RPMI8226 (cell line): ENCODE measurements at regions not wholly inside any gene's neighbourhood (a gene's known extent, or its start where the extent isn't known, plus 50 kb on each side); places are given as distances from the start of the nearest gene placed in this dataset.
"Not testable (repeated sequence)": the region's sequence is repeated elsewhere in the genome, so short reads cannot be mapped to it uniquely, and the experiment has no call there.

Source experiments
- DNase-seq: peaks from one replicate; pipeline ENCODE4 v3.0.0-alpha.2; 2015

DNA sequence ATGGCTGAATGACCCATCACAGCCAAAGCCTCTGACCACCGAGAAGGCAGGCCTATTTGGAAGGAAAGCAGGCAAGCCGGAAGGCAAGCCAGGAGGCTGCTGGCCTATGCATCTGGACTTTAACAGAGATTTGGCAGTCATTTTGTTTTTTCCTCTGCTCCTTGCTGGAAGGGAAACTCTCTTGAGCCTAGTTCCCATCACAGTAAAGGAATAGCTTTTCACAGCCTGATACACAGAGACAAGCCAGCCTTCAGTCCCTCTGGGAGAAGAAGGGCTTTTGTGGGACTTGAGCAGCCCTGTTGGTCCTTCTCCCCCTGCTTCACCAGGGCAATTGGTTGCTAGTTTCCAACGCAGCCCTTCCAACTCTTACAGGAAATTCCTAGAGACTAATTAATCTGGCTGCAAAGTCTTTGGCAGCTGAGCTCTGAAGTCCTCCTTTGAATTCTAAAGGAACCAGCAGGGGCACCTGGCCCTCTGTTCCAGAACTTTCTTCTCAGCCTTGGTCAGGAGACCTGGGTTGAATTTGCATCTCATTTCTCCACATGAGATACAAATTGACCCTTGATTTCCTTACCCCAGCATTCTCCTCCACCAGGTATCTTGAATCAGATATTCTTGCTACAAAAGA is 157.3 kb upstream of the EPB41L4A start:
- no peak for DNase-seq

DNA sequence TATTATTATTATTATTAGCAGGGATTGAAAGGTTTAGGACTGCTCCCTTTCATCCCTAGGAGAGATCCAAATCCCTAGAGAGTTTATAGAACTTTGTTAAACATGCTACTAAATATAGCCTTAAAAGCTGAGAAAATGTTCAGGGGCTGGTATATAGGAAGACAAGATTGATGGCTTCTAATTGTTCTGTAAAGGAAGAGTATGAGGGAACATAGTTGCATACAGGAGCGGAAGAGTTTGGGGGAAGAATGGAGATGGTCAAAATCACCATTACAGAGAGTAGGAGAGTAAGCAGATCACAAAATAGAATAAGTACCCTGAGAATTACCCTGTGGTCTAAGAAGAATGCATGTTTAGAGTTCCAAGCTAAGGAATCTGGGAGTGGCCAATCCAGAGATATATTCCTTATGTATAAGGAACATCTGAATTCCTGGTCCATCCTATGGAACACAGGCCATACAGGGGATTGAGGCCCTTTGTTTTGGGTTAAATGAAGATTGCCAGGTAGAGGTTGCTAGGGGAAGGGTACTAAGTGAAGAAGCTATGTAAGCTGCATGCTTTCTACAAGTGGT is 158.0 kb upstream of the APC start:
- DNase-seq, result no peak

DNA sequence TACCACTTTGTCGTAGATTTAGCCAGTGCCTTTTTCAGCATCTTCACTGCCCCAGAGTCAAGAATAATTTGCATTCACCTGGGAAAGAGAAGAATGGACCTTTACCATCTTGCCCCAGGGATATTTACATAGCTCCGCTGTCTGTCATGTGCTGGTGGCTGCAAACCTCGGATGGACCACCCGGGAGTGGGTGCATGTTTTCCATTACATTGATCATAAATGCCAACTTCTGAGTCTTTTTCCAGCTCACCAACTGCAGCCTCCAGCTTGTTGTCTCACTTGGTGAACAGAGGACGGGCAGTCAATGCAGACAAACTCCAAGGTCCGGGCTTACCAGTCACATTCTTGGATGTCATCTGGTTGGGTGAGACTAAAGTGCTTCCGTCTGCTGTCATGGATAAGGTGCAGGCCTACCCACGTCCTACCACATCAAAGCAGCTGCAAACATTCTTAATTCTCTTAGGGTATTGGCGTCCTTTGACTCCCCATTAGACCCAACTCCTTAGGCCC is 155.8 kb upstream of the APC start:
- no peak for DNase-seq

DNA sequence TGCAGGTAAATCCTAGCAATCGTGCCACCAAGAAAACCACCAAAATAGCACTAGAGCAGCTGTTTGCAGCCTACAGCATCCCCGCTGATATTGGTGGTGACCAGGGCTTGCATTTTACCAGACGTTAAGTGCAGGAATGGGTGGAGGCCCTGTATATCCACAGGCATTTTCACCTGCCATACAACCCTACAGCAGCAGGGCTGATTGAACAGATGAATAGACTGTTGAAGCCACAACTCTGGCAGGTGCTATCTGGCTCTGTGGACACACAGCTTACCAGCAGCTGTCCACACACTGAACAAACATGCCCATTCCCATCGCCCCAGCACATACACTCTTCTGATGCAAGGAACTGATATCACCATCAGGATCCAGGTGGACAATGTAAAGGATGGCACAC is 154.5 kb upstream of the APC start:
- no peak for DNase-seq

DNA sequence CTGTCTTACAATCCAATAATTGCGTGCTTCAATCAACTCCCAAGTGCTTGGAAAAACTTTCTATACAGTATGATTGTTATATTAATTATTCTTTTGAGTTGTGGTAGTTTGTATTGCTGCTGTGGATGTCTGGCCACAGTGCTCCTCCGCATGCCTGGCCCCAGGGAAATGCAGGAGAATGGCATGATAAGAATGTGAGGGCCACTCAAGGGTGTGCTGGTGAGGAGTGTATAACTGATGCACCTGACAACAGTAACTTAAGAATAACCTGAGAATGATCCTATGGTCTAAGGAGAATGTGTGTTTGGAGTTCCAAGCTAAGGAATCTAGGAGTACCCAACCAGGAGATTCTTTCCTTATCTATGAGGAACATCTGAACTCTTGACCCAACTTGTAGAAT is 152.9 kb upstream of the APC start:
- no peak for DNase-seq

DNA sequence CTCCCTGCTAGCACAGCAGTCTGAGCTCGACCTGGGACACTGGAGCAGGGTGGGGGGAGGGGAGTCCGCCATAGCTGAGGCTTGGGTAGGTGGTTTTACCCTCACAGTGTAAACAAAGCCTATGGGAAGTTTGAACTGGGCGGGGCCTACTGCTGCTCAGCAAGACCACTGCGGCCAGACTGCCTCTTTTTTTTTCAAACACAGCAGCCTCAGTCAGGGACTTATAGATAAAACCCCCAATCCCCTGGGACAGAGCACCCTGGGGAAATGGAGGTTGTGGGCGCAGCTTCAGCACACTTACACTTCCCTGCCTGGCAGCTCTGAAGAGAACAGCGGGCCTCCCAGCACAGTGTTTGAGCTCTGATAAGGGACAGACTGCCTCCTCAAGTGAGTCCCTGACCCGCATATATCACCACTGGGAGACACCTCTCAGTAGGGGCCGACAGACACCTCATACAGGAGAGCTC is 151.1 kb upstream of the APC start:
- DNase-seq, result no peak

DNA sequence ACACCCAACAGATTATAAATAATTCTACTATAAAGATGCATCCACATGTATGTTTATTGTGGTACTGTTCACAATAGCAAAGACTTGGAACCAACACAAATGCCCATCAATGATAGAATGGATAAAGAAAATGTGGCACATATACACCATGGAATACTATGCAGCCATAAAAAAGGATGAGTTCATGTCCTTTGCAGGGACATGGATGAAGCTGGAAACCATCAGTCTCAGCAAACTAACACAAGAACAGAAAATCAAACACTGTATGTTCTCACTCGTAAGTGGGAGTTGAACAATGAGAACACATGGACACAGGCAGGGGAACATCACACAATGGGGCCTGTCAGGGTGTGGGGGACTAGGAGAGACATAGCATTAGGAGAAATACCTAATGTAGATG is 146.8 kb upstream of the APC start:
- not testable (repeated sequence) for DNase-seq

DNA sequence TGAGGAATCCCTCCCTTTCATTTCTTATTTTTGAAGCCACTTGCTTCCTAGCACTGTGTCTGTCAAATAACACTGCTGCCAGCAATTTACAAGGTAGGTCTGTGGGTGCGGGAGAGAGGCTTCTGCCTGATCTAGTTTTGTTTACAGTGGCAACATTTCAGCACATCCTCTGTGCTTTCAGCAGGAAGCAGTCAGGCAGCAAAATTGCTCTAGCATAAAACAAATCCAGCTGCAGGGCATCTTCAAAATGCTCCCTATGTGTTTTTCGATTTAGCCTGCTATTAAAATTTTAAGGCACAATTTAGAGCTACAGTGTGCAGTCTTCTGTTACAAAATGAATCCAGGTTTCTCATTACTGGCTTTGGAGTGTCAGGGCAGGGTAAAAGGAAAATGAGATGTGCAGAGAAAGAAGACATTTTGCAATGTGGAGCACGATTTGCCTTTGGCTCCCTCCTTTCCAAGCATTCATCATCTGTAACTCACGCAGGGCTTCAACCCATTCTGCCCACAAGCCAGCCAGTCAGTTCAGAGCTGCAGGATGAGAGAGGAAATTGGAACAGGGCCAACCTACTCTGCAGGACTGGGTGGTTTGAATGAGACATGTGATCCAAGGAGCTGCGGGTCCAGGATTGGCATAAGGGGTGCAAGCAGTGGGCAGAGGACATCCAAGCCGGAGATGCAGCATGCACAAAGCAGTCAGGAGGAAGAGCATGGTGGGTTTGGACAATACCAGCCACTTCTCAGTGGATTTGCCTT is 143.4 kb upstream of the APC start:
- DNase-seq, result no peak

DNA sequence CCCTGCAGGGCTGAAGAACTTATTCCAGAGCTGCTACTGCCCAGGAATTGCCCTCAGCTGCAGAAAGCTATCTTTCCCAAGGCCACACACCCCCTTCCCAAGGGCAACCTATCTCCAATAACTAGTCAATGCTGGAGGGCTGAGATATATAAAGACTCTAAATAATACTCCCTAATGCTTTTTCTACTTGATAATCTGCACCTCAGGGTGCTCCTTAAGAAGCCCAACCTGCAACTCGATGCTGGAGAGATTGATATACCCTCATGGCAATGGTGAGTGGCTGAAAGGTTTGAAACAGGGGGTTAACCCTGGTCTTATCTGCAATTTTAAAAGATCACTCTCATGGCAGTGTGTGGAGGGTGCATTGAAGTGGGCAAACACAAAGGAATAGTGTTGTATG is 142.7 kb upstream of the APC start:
- no peak for DNase-seq

DNA sequence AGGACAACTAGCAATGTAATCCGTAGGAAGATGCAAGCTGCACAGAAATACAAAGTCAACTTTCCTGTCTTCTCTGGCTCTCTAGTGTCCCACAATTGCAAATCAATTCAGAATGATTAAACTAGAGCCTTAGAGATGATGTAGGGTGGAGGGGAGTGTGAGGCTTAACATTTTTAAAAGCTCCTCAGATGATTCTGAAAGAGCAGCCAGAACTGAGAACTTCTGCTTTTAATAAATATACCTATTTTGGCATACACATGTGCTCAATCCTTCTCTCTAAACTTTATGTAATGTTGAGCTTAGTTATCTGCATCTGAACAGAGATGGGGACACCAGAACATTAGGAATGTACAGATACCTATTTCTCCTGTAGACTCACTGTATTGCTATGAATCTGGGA is 139.9 kb upstream of the APC start:
- no peak for DNase-seq

DNA sequence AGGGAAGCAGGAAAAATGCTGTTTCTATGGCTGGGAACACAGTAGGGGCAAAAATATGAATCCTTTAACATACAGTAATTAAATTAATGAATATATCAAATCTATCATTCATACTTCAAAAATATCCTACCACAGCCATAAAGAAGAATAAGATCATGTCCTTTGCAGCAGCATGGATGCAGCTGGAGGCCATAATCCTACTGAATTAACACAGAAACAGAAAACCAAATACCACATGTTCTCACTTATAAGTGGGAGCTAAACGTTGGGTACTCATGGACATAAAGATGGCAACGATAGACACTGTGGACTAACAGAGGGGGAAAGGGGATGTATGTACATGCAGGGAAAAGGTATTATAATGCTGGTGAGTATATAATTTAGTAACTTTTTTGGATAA is 137.2 kb upstream of the APC start:
- not testable (repeated sequence) for DNase-seq

DNA sequence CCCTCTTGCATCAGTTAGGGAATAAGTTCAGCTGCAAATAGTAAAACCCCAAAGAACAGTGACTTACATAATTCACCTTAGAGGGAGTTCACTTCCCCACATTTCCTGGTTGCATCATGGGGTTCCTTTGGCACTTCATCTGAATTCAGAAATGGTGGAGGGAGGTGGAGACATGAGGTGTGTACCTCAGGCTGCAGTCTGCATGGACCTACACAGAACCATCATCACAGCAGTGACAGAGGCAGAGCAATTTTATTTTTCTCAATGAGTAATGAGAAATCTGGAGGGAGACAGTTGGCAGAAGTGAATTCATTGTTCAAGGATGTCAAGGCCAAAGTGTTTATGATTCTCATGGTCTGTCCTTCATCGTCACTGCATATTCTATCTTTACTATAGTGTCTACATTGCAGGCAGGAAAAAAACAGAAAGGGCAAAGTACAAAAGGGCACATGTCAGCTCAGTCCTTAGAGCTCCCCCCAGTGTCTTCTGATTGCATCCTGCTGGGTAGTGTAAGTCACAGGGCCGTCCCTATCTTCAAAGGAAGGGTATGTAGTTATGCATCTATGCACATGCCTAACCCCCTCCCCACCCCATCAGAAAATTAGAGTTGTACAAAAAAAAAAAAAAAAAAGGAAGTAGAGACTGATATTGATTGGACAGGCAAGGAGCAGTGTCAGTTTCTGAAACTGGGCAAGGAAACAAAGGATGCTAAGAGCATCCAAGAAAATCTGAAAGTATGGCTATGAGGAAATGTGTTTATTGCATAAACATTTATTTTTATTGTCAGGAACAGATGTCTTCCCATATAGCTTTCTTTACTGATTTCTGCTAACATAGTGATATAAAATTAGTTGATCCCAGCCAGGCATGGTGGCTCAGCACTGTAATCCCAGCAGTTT is 132.7 kb upstream of the APC start:
- DNase-seq, result peak; percentile 24

DNA sequence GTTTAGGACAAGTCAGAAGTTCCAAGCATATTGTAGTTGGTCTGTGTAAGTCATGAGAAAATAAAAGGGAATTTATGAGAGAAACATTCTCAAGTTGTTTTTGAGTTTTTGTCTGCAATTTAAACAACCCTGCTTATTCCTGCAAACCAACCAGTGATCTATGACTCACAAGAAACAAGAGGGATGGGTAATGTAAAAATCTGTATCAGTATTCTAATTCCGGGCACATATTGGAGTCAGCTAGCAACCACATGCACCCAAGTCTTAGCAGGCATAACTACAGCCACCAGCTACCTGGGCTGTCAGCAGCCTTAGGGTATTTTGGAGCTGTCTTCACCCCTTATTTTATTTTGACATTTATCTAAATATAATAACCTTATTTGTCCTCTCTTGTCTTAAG is 128.7 kb upstream of the APC start:
- no peak for DNase-seq

DNA sequence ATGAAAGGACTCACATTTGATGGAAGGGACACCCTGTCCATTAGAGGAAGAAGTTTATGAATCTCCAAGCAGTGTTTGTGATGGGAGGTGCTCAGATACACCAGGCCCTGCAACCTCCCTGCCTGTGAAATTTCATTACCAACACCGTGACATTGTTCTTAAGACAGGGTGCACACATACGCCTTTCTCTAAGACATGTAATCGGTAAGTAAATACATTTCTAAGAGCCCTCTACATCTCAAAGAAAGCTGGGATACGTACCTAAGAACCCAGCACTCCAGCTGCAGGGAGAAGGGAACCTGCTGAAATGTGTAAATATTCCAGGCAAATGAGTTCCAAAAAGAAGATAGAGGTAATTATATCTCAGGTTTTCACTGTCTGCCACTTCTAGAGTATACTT is 125.0 kb upstream of the APC start:
- no peak for DNase-seq

DNA sequence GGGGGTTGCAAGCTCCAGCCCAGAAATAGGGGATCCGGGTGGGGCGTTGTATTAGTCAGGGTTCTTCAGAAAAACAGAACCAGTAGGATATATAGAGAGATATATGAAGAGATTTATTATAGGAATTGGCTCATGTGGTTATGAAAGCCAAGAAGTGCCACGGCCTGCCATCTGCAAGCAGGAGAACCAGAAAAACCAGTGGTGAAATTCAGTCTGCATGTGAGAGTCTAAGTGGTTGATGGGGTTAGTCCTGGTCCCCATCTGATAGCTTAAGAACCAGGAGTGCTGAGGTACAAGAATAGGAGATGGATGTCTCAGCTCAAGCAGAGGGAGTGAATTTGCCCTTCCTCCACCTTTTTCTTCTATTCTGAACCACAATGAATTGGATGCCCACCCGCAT is 123.4 kb upstream of the APC start:
- no peak for DNase-seq

DNA sequence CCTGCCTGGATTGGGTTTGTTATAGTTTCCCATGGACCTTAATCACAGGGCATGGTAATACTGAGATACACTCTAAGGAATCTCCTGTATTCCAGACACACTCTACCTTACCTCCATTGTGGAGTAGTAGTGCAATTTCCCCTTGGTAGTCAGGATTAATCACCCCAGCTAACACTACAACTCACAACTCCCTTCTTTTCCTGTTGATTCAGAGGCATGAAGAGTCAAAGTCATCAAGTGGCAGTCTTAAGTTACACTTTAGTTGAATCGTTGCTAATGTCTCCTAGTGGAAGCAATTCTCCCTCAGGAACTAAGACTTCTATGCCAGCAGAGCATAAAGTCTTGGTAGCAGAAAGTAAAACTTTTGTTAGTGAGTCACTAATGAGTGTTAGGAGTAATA is 122.7 kb upstream of the APC start:
- DNase-seq, result no peak

DNA sequence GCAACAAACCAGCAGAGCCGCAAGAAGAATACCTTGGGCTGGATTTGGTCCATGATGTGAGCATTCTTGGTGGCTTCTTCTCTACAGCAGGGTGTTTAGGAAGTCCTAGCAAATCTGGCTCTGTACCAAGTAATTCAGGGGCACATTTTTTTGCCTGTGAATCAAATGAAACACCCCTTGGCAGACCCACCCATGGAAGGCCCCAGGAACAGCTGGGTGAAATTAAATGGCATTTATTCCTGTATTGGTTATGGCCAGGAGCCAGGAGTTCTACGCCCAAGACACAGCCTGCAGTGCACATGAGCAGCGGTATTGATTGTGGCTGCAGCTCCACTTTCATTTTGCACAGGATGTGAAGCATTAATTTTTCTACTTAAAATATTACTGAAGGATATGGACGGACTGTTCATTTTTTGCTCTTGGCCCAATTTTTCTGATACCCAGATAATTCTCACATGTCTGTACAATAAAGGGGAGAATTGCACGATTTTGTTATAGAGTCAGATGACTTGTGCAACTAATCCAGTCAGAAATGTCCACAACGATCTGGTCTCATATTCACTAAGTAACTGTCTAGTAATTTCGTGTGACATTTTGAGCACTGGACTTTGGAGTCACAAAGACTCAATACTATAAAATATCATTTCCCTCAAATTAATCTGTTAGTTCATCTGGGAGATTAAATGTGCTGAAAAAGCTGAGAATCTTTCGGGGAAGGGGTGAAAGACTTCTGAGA is 120.7 kb upstream of the APC start:
- peak; percentile 28 for DNase-seq

DNA sequence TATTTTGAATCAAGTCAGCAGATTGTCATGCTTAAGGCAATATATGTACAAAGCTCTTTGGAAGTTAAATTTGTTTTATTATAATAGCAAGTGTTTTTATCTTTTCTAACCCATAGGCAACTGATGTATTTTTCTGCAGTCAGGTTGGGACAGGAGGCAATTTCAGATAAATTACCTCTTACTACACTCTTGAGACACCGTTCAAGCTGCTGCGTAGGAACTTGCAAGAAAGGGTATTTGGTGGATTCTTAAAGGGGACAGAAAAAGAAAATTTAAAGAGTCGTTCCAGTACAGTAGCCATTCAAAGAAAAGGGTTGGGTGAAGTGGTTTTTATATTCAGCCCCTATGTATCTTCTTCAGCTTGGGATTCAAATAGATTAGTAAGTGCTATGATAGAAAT is 112.4 kb upstream of the APC start:
- no peak for DNase-seq

DNA sequence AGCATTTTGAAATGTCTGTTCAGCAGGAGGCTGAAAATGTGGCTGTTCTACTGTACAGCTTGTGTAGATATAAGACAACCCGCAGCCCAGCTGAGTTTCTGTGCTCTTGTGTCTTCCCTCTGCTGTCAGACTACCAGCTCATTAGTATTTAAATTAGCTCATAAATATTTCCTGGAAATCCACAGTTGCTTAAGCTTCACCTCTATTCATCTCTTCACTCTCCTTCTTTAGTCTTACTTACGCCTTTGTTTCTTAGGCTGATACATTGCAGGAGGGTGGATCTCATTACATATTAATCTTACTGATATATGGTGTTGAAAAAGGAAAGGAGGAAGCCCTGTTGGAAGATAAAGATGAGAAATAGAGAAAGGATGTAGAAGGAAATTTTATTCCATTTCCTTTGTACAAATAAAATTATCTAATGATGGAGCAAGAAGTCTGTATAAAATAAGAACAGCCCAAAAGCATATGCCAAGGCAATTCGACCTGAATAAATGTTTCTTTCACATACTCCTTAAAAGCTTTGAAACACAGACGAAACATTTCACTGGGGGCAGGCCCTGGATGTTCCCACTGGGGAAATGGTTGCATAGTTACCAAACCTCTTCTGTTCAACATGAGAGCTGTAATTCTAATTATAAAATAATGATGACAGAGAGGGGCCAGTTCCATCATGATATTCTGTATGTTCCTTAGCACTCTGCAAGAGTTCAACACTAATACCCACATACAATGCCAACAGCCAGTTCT is 111.8 kb upstream of the APC start:
- DNase-seq, result no peak

DNA sequence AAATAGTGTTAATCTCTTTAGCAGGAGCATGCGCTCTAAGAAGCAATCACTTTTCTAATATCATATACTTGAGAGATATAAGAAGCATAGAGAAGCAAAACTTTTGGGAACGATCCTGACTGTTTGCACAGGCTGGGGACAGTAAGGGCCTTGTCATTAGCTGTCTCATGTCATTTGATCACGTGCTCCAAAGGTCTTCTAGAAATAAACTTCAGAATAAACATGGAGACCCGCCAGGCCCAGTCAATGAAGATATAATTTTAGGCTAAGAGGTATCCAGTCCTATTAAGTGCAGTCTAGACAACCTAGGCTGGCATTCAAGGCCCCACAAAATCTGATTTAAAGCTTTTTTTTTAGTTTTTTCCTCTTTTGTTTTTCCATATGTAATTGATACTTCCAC is 111.0 kb upstream of the APC start:
- no peak for DNase-seq

DNA sequence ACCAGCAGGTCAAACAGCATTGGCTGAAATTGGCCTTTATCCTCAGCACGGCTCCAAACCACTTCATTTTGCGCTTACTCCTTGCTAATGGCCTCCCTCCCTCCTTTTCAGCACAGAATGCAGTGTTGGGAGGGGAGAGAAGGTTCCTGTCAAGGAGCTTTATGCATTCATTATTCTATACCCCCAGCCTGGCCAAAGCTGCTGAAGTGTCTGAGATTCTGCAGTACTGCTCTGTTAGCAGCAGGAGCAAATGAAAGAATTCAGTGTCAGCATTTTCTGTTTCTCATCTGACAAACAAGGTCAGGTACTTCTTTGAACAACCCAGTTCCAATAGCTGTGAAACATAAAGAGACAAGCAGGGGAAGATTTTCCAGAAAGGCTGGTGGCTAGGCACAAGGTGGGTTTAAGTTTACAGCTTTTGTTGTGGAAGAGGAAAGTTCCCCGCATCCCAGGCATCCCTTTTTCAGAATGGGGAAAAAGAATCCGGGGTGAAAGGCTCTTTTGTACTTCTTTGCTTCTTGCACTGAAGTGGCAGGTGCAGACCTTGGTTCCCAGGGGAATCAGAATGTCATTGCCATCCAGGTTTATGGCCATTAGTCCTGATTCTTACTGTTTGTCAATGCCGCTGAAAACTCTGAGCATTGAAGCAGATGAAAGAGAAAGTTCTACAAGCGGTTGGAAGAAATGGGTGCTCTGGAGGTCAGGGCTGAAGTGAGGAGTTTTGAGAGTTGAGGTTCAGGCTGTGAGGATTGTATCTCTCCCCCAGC is 109.3 kb upstream of the APC start:
- DNase-seq, result peak; percentile 77
